H1 (cell line): ENCODE measurements at regions not wholly inside any gene's neighbourhood (a gene's known extent, or its start where the extent isn't known, plus 50 kb on each side); places are given as distances from the start of the nearest gene placed in this dataset.

Source experiments
- CTCF ChIA-PET: fragments of 300-600 bp; sonication (Branson Sonifier 250); formaldehyde crosslinking; loops from one replicate; lab custom pipeline; 2021; ENCODE audit not compliant: partially characterized antibody; lab: Charles Lee
- POLR2A ChIA-PET: fragments of 300-600 bp; sonication (Branson Sonifier 250); formaldehyde crosslinking; loops from one replicate; lab custom pipeline; 2021; ENCODE audit warnings: inconsistent platforms; ENCODE audit not compliant: partially characterized antibody; lab: Charles Lee
- DNase-seq, 2 experiments: peaks; one replicate each; pipeline versions ENCODE4 v3.0.0 to v3.0.0-alpha.2; 2010 to 2022; ENCODE audit warnings: low spot score in 2 of 2, low read depth in 1 of 2, mixed read lengths in 1 of 2
- FAIRE-seq: peaks from 2 replicates; lab custom pipeline; 2011; peaks lifted over from hg19 to GRCh38; lab: Jason Lieb, UNC
- H2AFZ ChIP-seq: 2 replicates; pipeline ENCODE4 v1.8.1; 2012; ENCODE audit warnings: low read length, inconsistent platforms
- H2AK5ac ChIP-seq: 2 replicates; pipeline ENCODE4 v1.6.1; 2013; ENCODE audit warnings: low read depth, low read length
- H2BK120ac ChIP-seq: replicated peaks from 2 replicates; pipeline ENCODE3; 2013; ENCODE audit warnings: low read depth, low read length, inconsistent platforms
- H2BK12ac ChIP-seq: 2 replicates; pipeline ENCODE4 v1.6.1; 2013; ENCODE audit warnings: low read depth, low read length
- H2BK15ac ChIP-seq: 2 replicates; pipeline ENCODE4 v1.6.1; 2013; ENCODE audit warnings: low read length
- H2BK20ac ChIP-seq: 2 replicates; pipeline ENCODE4 v1.6.1; 2013; ENCODE audit warnings: low read length
- H2BK5ac ChIP-seq: 2 replicates; pipeline ENCODE4 v1.6.1; 2013; ENCODE audit warnings: low read depth, low read length
- H3K14ac ChIP-seq: 2 replicates; pipeline ENCODE4 v1.6.1; 2013; ENCODE audit warnings: inconsistent platforms; ENCODE audit not compliant: insufficient read length
- H3K18ac ChIP-seq: 2 replicates; pipeline ENCODE4 v1.6.1; 2013; ENCODE audit warnings: low read length; ENCODE audit errors: extremely low read depth
- H3K23ac ChIP-seq: 2 replicates; pipeline ENCODE4 v1.6.1; 2013; ENCODE audit warnings: inconsistent platforms; ENCODE audit not compliant: insufficient read length
- H3K23me2 ChIP-seq: 2 replicates; pipeline ENCODE4 v1.6.1; 2013; ENCODE audit warnings: low read depth, low read length
- H3K27ac ChIP-seq: 2 replicates; pipeline ENCODE4 v1.6.1; 2011; ENCODE audit warnings: low read depth, low read length, inconsistent platforms
- H3K27me3 ChIP-seq, 4 experiments: replicated peaks in 1 of 4; 1 replicate in 1 of 4; 2 replicates in 3 of 4; pipeline versions ENCODE4 v1.6.1 to v1.8.1; 2011 to 2013; ENCODE audit warnings: low read length in 3 of 4, mild to moderate bottlenecking in 3 of 4, inconsistent platforms in 2 of 4, mixed read lengths in 2 of 4, moderate library complexity in 1 of 4; ENCODE audit not compliant: control insufficient read depth in 3 of 4, insufficient read depth in 3 of 4; ENCODE audit errors: extremely low read depth in 1 of 4
- H3K36me3 ChIP-seq, 4 experiments: 2 replicates each; pipeline versions ENCODE4 v1.6.1 to v1.8.1; 2011 to 2013; ENCODE audit warnings: mild to moderate bottlenecking in 4 of 4, low read length in 3 of 4, moderate library complexity in 2 of 4, control low read depth in 1 of 4, inconsistent platforms in 1 of 4; ENCODE audit not compliant: insufficient read depth in 4 of 4, control insufficient read depth in 2 of 4
- H3K4ac ChIP-seq: replicated peaks from 2 replicates; pipeline ENCODE3; 2013; ENCODE audit warnings: low read length, low read depth, mixed read lengths, inconsistent platforms; ENCODE audit not compliant: insufficient read length
- H3K4me1 ChIP-seq, 4 experiments: replicated peaks in 1 of 4; 1 replicate in 1 of 4; 2 replicates in 3 of 4; pipeline versions ENCODE4 v1.6.1 to v1.8.1; 2011 to 2013; ENCODE audit warnings: low read length in 3 of 4, inconsistent platforms in 2 of 4, mixed read lengths in 1 of 4; ENCODE audit not compliant: insufficient read depth in 4 of 4, control insufficient read depth in 3 of 4
- H3K4me2 ChIP-seq, 2 experiments: 2 replicates each; pipeline versions ENCODE4 v1.6.1 to v1.8.1; 2011 to 2013; ENCODE audit warnings: low read depth in 2 of 2, low read length in 2 of 2, control low read depth in 1 of 2, inconsistent platforms in 1 of 2, mild to moderate bottlenecking in 1 of 2; ENCODE audit not compliant: insufficient read depth in 1 of 2
- H3K4me3 ChIP-seq, 4 experiments: fragments of 200-600, 300-600 bp in 1 of 4; sonication (generic), shearing (Covaris generic), sonication (Bioruptor Twin) in 1 of 4; 2 replicates each; pipeline versions ENCODE4 v1.5.1 to v1.8.1; 2011 to 2016; ENCODE audit warnings: low read length in 4 of 4, low read depth in 3 of 4, control low read depth in 2 of 4, inconsistent platforms in 2 of 4, mild to moderate bottlenecking in 2 of 4, mixed read lengths in 1 of 4, moderate library complexity in 1 of 4; ENCODE audit not compliant: insufficient read depth in 2 of 4; ENCODE audit errors: extremely low read depth in 1 of 4
- H3K56ac ChIP-seq: replicated peaks from 2 replicates; pipeline ENCODE3; 2013; ENCODE audit warnings: low read depth, mild to moderate bottlenecking, mixed read lengths, low read length, inconsistent platforms; ENCODE audit not compliant: insufficient read length
- H3K79me1 ChIP-seq: 2 replicates; pipeline ENCODE4 v1.6.1; 2013; ENCODE audit warnings: low read depth, low read length, control low read depth
- H3K79me2 ChIP-seq, 2 experiments: 2 replicates each; pipeline versions ENCODE4 v1.6.1 to v1.8.1; 2012 to 2013; ENCODE audit warnings: low read length in 2 of 2, mild to moderate bottlenecking in 2 of 2, inconsistent platforms in 1 of 2; ENCODE audit not compliant: insufficient read depth in 2 of 2, control insufficient read depth in 1 of 2
- H3K9ac ChIP-seq, 4 experiments: replicated peaks in 1 of 4; 1 replicate in 1 of 4; 2 replicates in 3 of 4; pipeline versions ENCODE4 v1.6.1 to v1.8.1; 2011 to 2013; ENCODE audit warnings: low read depth in 3 of 4, low read length in 3 of 4, control low read depth in 2 of 4, mild to moderate bottlenecking in 2 of 4, moderate library complexity in 2 of 4, inconsistent platforms in 1 of 4; ENCODE audit errors: extremely low read depth in 1 of 4
- H3K9me3 ChIP-seq, 2 experiments: 2 replicates each; pipeline versions ENCODE4 v1.6.1 to v1.8.1; 2012 to 2013; ENCODE audit warnings: mild to moderate bottlenecking in 2 of 2, moderate library complexity in 2 of 2, control low read depth in 1 of 2, inconsistent platforms in 1 of 2, low read depth in 1 of 2, low read length in 1 of 2, mixed read lengths in 1 of 2; ENCODE audit not compliant: insufficient read depth in 2 of 2
- H4K20me1 ChIP-seq, 2 experiments: replicated peaks in 1 of 2; 2 replicates each; pipeline versions ENCODE3 to v1.8.1; 2011 to 2013; ENCODE audit warnings: inconsistent platforms in 2 of 2, low read length in 2 of 2, mild to moderate bottlenecking in 1 of 2; ENCODE audit not compliant: insufficient read depth in 2 of 2, control insufficient read depth in 1 of 2
- H4K5ac ChIP-seq: 2 replicates; pipeline ENCODE4 v1.6.1; 2013; ENCODE audit warnings: low read length, low read depth, mixed read lengths, inconsistent platforms; ENCODE audit not compliant: insufficient read length
- H4K8ac ChIP-seq: 2 replicates; pipeline ENCODE4 v1.8.0; 2013; ENCODE audit warnings: mild to moderate bottlenecking, moderate library complexity, low read length, inconsistent platforms; ENCODE audit not compliant: insufficient read depth; ENCODE audit errors: extremely low read depth
- H4K91ac ChIP-seq: replicated peaks from 2 replicates; pipeline ENCODE3; 2013; ENCODE audit warnings: low read length, mixed read lengths, inconsistent platforms; ENCODE audit not compliant: insufficient read length
- TAF1 ChIP-seq: IDR thresholded peaks from 2 replicates; pipeline ENCODE4 v1.6.1; 2011; ENCODE audit warnings: mild to moderate bottlenecking, low read depth, low read length
- WGBS, 2 experiments: shearing (Covaris generic) in 1 of 2; methylation state at CpG; one replicate each; pipeline versions ENCODE4 v1.1.6 to v1.1.7; 2013 to 2015; ENCODE audit warnings: low lambda C conversion rate in 2 of 2, mixed read lengths in 2 of 2, inconsistent platforms in 1 of 2, low coverage in 1 of 2, missing lambda C conversion rate in 1 of 2; ENCODE audit not compliant: insufficient replicate concordance in 2 of 2, insufficient coverage in 1 of 2, insufficient read length in 1 of 2; ENCODE audit errors: extremely low coverage in 1 of 2, missing lambda C conversion rate in 1 of 2; 5-methylcytosine and 5-hydroxymethylcytosine counted together

- Histone ChIP-seq H2BK12ac (no peak overlapping the region), H2BK15ac (no peak overlapping the region), H3K27ac (no peak overlapping the region), H3K27me3 (no peaks in the 10 kb centered on the region), H3K4me3 (no peak overlapping the region), H3K23me2 (peaks cover 2% of the 10 kb centered on the region; the same call in 1 of the 2 replicates), H4K91ac (no peak overlapping the region), H3K4ac (no peak overlapping the region), H3K4me1 (no peaks in the 10 kb centered on the region), H3K79me2 (no peaks in the 10 kb centered on the region), H3K14ac (no peak overlapping the region), H2BK20ac (no peak overlapping the region), H3K79me1 (no peaks in the 10 kb centered on the region), H4K8ac (no peak overlapping the region), H3K18ac (no peak overlapping the region), H4K5ac (no peak overlapping the region), H2BK120ac (no peak overlapping the region), H2AFZ (no peak overlapping the region), H3K9ac (no peak overlapping the region), H3K4me2 (no peak overlapping the region), H3K23ac (no peak overlapping the region), H4K20me1 (no peaks in the 10 kb centered on the region), H3K56ac (no peak overlapping the region), H3K36me3 (no peaks in the 10 kb centered on the region), H2BK5ac (no peak overlapping the region), H3K9me3 (no peaks in the 10 kb centered on the region), H2AK5ac (no peak overlapping the region)
- no peak for TF ChIP-seq TAF1
- FAIRE-seq: no peak
- no peak for DNase-seq
- CTCF ChIA-PET: no interaction called here
- 91% methylated on average over 3 of the region's 3 CpGs; no CpG with 5 or more reads in 1 of the 2 experiments for WGBS, 2 experiments
- POLR2A ChIA-PET: no interaction called here
Measured at GRCh38 chr7:16244469-16244868, 176.9 kb downstream of the CRPPA start.
